Fibroblast of gingiva (primary cell): ENCODE measurements at regions not wholly inside any gene's neighbourhood (a gene's known extent, or its start where the extent isn't known, plus 50 kb on each side); places are given as distances from the start of the nearest gene placed in this dataset.

Source experiments
- DNase-seq: peaks from one replicate; pipeline ENCODE4 v3.0.0-alpha.2; 2011; ENCODE audit warnings: low read depth

DNA sequence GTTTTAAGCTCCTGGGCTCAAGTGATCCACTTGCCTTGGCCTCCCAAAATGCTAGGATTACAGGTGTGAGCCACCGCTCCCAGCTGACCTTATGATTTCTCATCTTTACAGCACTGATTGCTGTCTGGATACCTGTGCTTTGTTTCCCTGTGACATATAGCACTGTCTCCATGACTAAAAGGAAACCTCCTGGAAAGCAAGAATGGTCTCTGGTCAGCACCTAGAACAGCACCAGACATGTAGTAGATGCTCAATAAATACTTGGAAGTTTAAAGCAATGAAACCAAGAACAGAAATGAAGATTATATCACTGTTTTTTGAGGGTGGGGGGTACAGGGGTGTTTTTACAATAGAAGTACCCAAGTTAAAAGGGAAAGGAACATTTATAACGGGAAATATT lies 156.8 kb upstream of the ADAMTS9 start:
- no peak for DNase-seq

- DNase-seq, result no peak
Observed at GRCh38 chr3:64837986-64838735, 150.4 kb upstream of the ADAMTS9 start.

DNA sequence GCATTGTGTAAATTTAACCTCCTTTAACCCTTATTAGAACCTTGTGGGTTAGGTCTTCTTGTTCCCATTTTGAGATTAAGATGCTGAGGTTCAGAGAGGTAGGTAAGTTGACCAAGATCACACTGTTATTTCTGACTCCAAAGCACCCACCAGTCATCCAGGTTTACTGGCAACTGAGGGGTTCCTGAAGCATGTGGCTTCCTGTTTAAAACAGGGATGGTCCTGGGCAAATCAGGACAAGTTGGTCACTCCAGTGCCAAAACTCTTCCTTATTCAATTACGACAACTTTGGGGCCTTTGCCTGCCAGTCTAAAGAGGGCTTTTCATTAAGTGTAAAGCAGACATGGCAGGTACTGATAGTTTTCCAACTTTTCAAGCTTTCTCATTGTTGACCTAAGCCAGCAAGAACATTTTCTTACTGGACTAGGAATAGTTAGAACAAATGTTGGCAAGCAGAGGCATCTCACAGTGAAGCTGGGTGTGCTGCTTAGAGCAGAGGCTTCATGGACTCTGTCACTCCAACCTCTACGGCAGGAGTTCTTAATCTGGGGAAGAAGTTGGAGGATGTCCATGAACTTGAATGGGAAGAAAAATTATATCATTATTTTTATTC lies 149.4 kb upstream of the ADAMTS9 start:
- DNase-seq, result no peak

GRCh38 chr3:64836097-64836496 lies 148.3 kb upstream of the ADAMTS9 start:
- DNase-seq, result no peak

- no peak for DNase-seq
Observed at GRCh38 chr3:64832098-64832497, 144.3 kb upstream of the ADAMTS9 start.

GRCh38 chr3:64830681-64831080 lies 142.9 kb upstream of the ADAMTS9 start:
- no peak for DNase-seq

DNA sequence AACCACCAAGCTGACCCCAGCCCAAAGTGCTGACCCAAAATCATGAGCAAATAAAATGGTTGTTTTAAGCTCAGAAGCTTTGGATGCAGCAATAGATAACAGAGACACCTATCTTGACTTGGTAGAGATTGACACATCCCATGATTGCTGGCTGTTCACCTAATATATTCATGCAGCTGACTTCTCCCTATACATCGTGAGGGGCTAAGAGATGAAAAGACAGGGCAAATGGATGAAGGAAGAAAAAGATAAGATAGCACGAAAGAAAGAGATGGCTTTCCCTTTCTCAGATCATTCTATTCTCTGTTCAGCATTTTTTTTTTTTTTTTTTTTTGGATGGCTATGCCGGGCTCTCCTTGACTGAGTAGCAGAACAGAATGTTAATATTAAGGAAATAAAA lies 141.5 kb upstream of the ADAMTS9 start:
- DNase-seq, result no peak

DNA sequence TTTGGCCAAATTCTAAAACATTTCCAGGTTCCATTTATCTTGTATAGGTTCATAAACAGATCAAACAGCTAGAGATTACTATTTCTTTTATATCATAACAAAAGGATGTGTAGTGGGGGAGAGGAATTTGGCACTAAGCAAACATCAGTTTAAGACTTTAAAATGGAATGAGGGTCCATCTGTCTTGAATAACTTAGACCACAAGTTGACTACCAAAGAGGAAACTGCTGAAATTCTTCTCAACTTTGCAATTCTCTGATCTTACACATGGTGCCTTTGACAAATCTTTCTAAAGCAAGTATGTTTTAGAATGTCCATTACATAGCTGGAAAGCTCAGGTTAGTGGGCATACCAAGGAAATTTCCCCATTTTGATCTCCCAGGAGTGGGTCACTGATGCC lies 140.5 kb upstream of the ADAMTS9 start:
- DNase-seq, result no peak

DNA sequence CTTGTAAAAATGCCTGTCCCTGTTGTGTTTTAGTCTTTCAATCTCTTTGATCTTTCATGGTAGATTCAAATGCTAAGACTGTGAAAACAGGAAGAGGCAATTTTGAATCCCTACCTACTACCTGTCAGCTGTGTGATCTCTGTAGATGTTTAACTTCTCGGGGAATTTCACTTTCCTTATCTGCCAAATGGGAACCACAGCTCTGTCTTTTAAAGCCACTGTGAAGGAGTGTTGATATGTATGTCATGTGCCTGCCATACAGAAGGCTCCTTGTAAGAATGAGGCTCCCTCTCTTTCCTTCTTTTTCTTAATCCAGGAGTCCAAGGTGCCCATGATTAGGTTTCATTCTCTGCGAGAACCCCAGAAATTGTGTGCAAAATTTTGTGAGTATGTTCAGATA lies 139.6 kb upstream of the ADAMTS9 start:
- no peak for DNase-seq

GRCh38 chr3:64827019-64827418 lies 139.2 kb upstream of the ADAMTS9 start:
- no peak for DNase-seq

DNA sequence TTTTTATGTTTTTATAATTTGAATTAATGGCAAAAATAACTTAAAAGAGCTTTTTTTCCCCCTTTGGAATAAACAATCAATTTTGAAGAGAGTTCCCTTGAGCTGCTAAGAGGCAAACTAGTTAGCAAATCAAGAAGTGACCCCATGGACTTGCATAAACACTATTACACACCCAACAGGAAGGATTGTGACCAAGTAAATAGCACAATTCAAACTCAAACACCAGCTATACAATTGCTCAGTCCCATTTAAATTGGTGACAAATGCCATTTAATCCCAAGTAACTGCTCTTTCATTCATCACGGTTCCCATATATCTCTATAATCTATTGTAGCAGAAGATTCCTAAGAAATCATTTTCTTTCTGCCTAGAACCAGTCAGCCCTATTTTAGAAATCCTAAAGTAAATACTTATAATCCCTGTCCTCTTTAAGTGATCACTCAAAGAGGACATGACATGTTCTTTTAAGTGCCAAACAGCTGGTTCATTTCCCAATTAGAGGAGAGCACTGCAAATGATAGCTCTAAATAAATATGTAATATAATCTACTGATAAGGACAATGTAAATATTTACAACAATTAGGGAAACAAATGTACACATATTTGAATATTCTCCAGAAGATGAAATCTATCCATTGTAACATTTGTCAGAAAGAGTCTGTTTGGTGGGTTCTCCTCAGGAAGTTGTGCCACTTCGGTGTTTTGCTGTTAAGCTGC lies 137.8 kb upstream of the ADAMTS9 start:
- no peak for DNase-seq

- no peak for DNase-seq
Observed at GRCh38 chr3:64824394-64824909, 136.7 kb upstream of the ADAMTS9 start.

DNA sequence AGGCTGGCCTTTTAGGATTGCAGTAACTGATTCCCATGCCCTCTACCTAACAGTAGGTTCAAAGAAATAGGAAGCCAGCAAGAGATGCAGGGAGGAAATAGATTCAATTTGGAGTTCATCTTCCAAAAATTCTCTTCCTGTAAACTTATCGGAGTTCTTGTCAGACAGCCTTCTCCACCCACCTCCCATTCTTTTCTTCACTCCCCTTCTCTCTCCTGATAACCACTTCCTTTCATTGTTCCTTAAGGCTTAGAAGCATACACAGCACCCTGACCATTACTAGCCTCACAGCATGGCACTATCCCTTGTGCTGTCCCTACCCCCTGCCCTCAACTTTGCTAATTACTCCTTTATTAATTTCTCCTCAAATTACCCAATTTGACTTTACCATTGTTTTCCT lies 130.4 kb upstream of the ADAMTS9 start:
- no peak for DNase-seq

GRCh38 chr3:64816355-64816754 lies 128.6 kb upstream of the ADAMTS9 start:
- no peak for DNase-seq

- no peak for DNase-seq
Observed at GRCh38 chr3:64815789-64816188, 128.0 kb upstream of the ADAMTS9 start.

GRCh38 chr3:64815195-64815631 lies 127.4 kb upstream of the ADAMTS9 start:
- peak; percentile 3 for DNase-seq

DNA sequence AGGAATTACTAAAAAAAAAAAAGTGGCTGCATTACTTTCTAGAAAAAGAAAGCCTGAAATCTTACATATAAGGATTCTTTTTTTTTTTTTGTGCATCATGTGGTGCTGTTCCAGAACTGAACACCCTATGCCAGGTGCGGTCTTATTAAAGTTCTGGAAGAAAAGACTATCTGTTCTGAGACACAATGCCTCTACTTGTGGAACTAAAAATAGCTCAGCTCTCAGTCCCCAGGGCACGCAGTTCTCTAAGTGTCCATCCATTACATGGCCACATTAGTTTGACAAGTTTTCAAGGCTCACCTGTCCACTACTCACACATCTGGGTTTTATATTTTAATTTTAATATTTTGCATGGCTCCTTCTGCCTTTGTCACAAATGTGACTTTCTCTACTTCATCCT lies 126.6 kb upstream of the ADAMTS9 start:
- DNase-seq, result no peak

DNA sequence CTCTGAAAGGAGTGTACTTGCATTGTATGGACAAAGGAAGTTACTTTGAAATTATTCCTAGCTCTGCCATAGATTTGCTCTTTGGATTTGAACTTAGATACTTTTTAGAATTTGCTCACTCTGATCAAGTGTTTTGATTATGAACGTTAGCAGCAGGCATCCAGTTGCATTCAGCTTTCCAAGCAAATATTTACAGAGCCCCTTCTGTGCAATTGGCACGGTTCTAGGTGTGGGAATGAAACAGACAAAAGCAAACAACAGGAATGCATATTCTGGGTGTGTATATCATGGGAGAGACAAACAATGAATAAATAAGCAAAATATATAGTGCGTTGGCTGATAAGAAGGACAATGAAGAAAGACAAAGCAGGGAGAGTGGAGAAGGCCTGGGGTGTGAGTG lies 125.5 kb upstream of the ADAMTS9 start:
- DNase-seq, result no peak

DNA sequence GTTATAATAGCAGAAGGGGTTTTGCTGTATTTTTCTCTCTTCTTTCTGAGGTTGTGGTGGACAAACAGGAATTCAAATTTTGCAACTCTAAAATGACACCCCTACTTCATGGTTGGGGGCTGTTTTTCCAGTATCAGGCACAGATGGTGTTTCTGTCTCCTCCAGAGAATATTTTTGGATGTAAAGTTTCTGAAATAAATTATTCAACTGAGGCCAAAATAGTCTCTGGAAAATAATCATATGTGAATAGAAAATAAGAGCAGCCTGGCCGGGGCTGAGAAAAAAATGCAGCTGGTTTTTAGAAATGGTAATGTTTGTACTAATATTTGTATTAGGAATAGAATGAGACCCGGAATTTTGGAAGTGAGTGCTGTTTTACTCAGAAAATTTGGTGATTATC lies 121.3 kb upstream of the ADAMTS9 start:
- DNase-seq, result no peak

DNA sequence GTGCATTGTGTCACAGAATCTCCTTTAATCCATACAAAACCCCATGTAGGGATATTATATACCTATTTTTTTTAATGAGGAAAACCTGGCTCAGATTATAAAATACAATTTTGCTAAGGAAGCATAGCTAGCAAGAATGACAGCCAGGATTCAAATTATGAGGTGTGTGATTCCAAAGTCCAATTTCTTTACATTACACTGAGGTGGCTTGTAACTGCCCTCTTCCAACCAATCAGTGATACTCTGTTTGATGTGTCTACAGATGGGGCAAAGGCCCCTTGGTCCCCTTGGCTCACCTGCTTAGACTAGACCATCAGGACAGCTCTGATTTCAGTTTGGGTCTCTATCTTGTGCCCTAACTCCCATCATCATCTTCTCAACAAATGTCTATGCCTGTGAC lies 120.3 kb upstream of the ADAMTS9 start:
- no peak for DNase-seq

GRCh38 chr3:64806668-64807605 lies 119.1 kb upstream of the ADAMTS9 start:
- no peak for DNase-seq

GRCh38 chr3:64805978-64806377 lies 118.2 kb upstream of the ADAMTS9 start:
- no peak for DNase-seq
